H1 (cell line): ENCODE measurements at regions not wholly inside any gene's neighbourhood (a gene's known extent, or its start where the extent isn't known, plus 50 kb on each side); places are given as distances from the start of the nearest gene placed in this dataset.

Experiments
- CTCF ChIA-PET: fragments of 300-600 bp; sonication (Branson Sonifier 250); formaldehyde crosslinking; loops from one replicate; lab custom pipeline; 2021; ENCODE audit not compliant: partially characterized antibody; lab: Charles Lee
- POLR2A ChIA-PET: fragments of 300-600 bp; sonication (Branson Sonifier 250); formaldehyde crosslinking; loops from one replicate; lab custom pipeline; 2021; ENCODE audit warnings: inconsistent platforms; ENCODE audit not compliant: partially characterized antibody; lab: Charles Lee
- DNase-seq, 2 experiments: peaks; one replicate each; pipeline versions ENCODE4 v3.0.0 to v3.0.0-alpha.2; 2010 to 2022; ENCODE audit warnings: low spot score in 2 of 2, low read depth in 1 of 2, mixed read lengths in 1 of 2
- FAIRE-seq: peaks from 2 replicates; lab custom pipeline; 2011; peaks lifted over from hg19 to GRCh38; lab: Jason Lieb, UNC
- H2AFZ ChIP-seq: 2 replicates; pipeline ENCODE4 v1.8.1; 2012; ENCODE audit warnings: low read length, inconsistent platforms
- H2AK5ac ChIP-seq: 2 replicates; pipeline ENCODE4 v1.6.1; 2013; ENCODE audit warnings: low read depth, low read length
- H2BK120ac ChIP-seq: replicated peaks from 2 replicates; pipeline ENCODE3; 2013; ENCODE audit warnings: low read depth, low read length, inconsistent platforms
- H2BK12ac ChIP-seq: 2 replicates; pipeline ENCODE4 v1.6.1; 2013; ENCODE audit warnings: low read depth, low read length
- H2BK15ac ChIP-seq: 2 replicates; pipeline ENCODE4 v1.6.1; 2013; ENCODE audit warnings: low read length
- H2BK20ac ChIP-seq: 2 replicates; pipeline ENCODE4 v1.6.1; 2013; ENCODE audit warnings: low read length
- H2BK5ac ChIP-seq: 2 replicates; pipeline ENCODE4 v1.6.1; 2013; ENCODE audit warnings: low read depth, low read length
- H3K14ac ChIP-seq: 2 replicates; pipeline ENCODE4 v1.6.1; 2013; ENCODE audit warnings: inconsistent platforms; ENCODE audit not compliant: insufficient read length
- H3K18ac ChIP-seq: 2 replicates; pipeline ENCODE4 v1.6.1; 2013; ENCODE audit warnings: low read length; ENCODE audit errors: extremely low read depth
- H3K23ac ChIP-seq: 2 replicates; pipeline ENCODE4 v1.6.1; 2013; ENCODE audit warnings: inconsistent platforms; ENCODE audit not compliant: insufficient read length
- H3K23me2 ChIP-seq: 2 replicates; pipeline ENCODE4 v1.6.1; 2013; ENCODE audit warnings: low read depth, low read length
- H3K27ac ChIP-seq: 2 replicates; pipeline ENCODE4 v1.6.1; 2011; ENCODE audit warnings: low read depth, low read length, inconsistent platforms
- H3K27me3 ChIP-seq, 4 experiments: replicated peaks in 1 of 4; 1 replicate in 1 of 4; 2 replicates in 3 of 4; pipeline versions ENCODE4 v1.6.1 to v1.8.1; 2011 to 2013; ENCODE audit warnings: low read length in 3 of 4, mild to moderate bottlenecking in 3 of 4, inconsistent platforms in 2 of 4, mixed read lengths in 2 of 4, moderate library complexity in 1 of 4; ENCODE audit not compliant: control insufficient read depth in 3 of 4, insufficient read depth in 3 of 4; ENCODE audit errors: extremely low read depth in 1 of 4
- H3K36me3 ChIP-seq, 4 experiments: 2 replicates each; pipeline versions ENCODE4 v1.6.1 to v1.8.1; 2011 to 2013; ENCODE audit warnings: mild to moderate bottlenecking in 4 of 4, low read length in 3 of 4, moderate library complexity in 2 of 4, control low read depth in 1 of 4, inconsistent platforms in 1 of 4; ENCODE audit not compliant: insufficient read depth in 4 of 4, control insufficient read depth in 2 of 4
- H3K4ac ChIP-seq: replicated peaks from 2 replicates; pipeline ENCODE3; 2013; ENCODE audit warnings: low read length, low read depth, mixed read lengths, inconsistent platforms; ENCODE audit not compliant: insufficient read length
- H3K4me1 ChIP-seq, 4 experiments: replicated peaks in 1 of 4; 1 replicate in 1 of 4; 2 replicates in 3 of 4; pipeline versions ENCODE4 v1.6.1 to v1.8.1; 2011 to 2013; ENCODE audit warnings: low read length in 3 of 4, inconsistent platforms in 2 of 4, mixed read lengths in 1 of 4; ENCODE audit not compliant: insufficient read depth in 4 of 4, control insufficient read depth in 3 of 4
- H3K4me2 ChIP-seq, 2 experiments: 2 replicates each; pipeline versions ENCODE4 v1.6.1 to v1.8.1; 2011 to 2013; ENCODE audit warnings: low read depth in 2 of 2, low read length in 2 of 2, control low read depth in 1 of 2, inconsistent platforms in 1 of 2, mild to moderate bottlenecking in 1 of 2; ENCODE audit not compliant: insufficient read depth in 1 of 2
- H3K4me3 ChIP-seq, 4 experiments: fragments of 200-600, 300-600 bp in 1 of 4; sonication (generic), shearing (Covaris generic), sonication (Bioruptor Twin) in 1 of 4; 2 replicates each; pipeline versions ENCODE4 v1.5.1 to v1.8.1; 2011 to 2016; ENCODE audit warnings: low read length in 4 of 4, low read depth in 3 of 4, control low read depth in 2 of 4, inconsistent platforms in 2 of 4, mild to moderate bottlenecking in 2 of 4, mixed read lengths in 1 of 4, moderate library complexity in 1 of 4; ENCODE audit not compliant: insufficient read depth in 2 of 4; ENCODE audit errors: extremely low read depth in 1 of 4
- H3K56ac ChIP-seq: replicated peaks from 2 replicates; pipeline ENCODE3; 2013; ENCODE audit warnings: low read depth, mild to moderate bottlenecking, mixed read lengths, low read length, inconsistent platforms; ENCODE audit not compliant: insufficient read length
- H3K79me1 ChIP-seq: 2 replicates; pipeline ENCODE4 v1.6.1; 2013; ENCODE audit warnings: low read depth, low read length, control low read depth
- H3K79me2 ChIP-seq, 2 experiments: 2 replicates each; pipeline versions ENCODE4 v1.6.1 to v1.8.1; 2012 to 2013; ENCODE audit warnings: low read length in 2 of 2, mild to moderate bottlenecking in 2 of 2, inconsistent platforms in 1 of 2; ENCODE audit not compliant: insufficient read depth in 2 of 2, control insufficient read depth in 1 of 2
- H3K9ac ChIP-seq, 4 experiments: replicated peaks in 1 of 4; 1 replicate in 1 of 4; 2 replicates in 3 of 4; pipeline versions ENCODE4 v1.6.1 to v1.8.1; 2011 to 2013; ENCODE audit warnings: low read depth in 3 of 4, low read length in 3 of 4, control low read depth in 2 of 4, mild to moderate bottlenecking in 2 of 4, moderate library complexity in 2 of 4, inconsistent platforms in 1 of 4; ENCODE audit errors: extremely low read depth in 1 of 4
- H3K9me3 ChIP-seq, 2 experiments: 2 replicates each; pipeline versions ENCODE4 v1.6.1 to v1.8.1; 2012 to 2013; ENCODE audit warnings: mild to moderate bottlenecking in 2 of 2, moderate library complexity in 2 of 2, control low read depth in 1 of 2, inconsistent platforms in 1 of 2, low read depth in 1 of 2, low read length in 1 of 2, mixed read lengths in 1 of 2; ENCODE audit not compliant: insufficient read depth in 2 of 2
- H4K20me1 ChIP-seq, 2 experiments: replicated peaks in 1 of 2; 2 replicates each; pipeline versions ENCODE3 to v1.8.1; 2011 to 2013; ENCODE audit warnings: inconsistent platforms in 2 of 2, low read length in 2 of 2, mild to moderate bottlenecking in 1 of 2; ENCODE audit not compliant: insufficient read depth in 2 of 2, control insufficient read depth in 1 of 2
- H4K5ac ChIP-seq: 2 replicates; pipeline ENCODE4 v1.6.1; 2013; ENCODE audit warnings: low read length, low read depth, mixed read lengths, inconsistent platforms; ENCODE audit not compliant: insufficient read length
- H4K8ac ChIP-seq: 2 replicates; pipeline ENCODE4 v1.8.0; 2013; ENCODE audit warnings: mild to moderate bottlenecking, moderate library complexity, low read length, inconsistent platforms; ENCODE audit not compliant: insufficient read depth; ENCODE audit errors: extremely low read depth
- H4K91ac ChIP-seq: replicated peaks from 2 replicates; pipeline ENCODE3; 2013; ENCODE audit warnings: low read length, mixed read lengths, inconsistent platforms; ENCODE audit not compliant: insufficient read length
- ASH2L ChIP-seq: fragments of 200-600, 300-600 bp; sonication (generic); IDR thresholded peaks from one replicate; pipeline ENCODE4 v1.7.1; 2017; ENCODE audit warnings: low read length
- BRCA1 ChIP-seq: IDR thresholded peaks from 2 replicates; pipeline ENCODE4 v1.6.1; 2012; ENCODE audit warnings: low read depth, low read length, improper control_type of control experiment
- CBX8 ChIP-seq: fragments of 300-800, 300-1000 bp; sonication (generic); IDR thresholded peaks from 2 replicates; pipeline ENCODE4 v1.7.1; 2016; ENCODE audit warnings: low read depth, low read length, borderline replicate concordance
- CTBP2 ChIP-seq: IDR thresholded peaks from 2 replicates; pipeline ENCODE4 v1.7.0; 2011; ENCODE audit warnings: borderline replicate concordance, mild to moderate bottlenecking, moderate library complexity, mixed read lengths, low read length; ENCODE audit not compliant: insufficient read depth, insufficient read length
- GTF2F1 ChIP-seq: IDR thresholded peaks from 2 replicates; pipeline ENCODE4 v1.6.1; 2012; ENCODE audit warnings: low read depth, low read length, improper control_type of control experiment, borderline replicate concordance
- MAFK ChIP-seq: IDR thresholded peaks from 2 replicates; pipeline ENCODE4 v1.6.1; 2012; ENCODE audit warnings: low read depth, mild to moderate bottlenecking, improper control_type of control experiment, low read length
- NRF1 ChIP-seq: IDR thresholded peaks from 2 replicates; pipeline ENCODE4 v1.6.1; 2011; ENCODE audit warnings: mild to moderate bottlenecking, low read depth, low read length, improper control_type of control experiment
- RBBP5 ChIP-seq: IDR thresholded peaks from 2 replicates; pipeline ENCODE4 v1.7.1; 2012; ENCODE audit warnings: low read depth, mild to moderate bottlenecking, inconsistent platforms, low read length, moderate library complexity, borderline replicate concordance
- RNF2 ChIP-seq: fragments of 200-900, 300-1000 bp; sonication (generic); IDR thresholded peaks from 2 replicates; pipeline ENCODE4 v1.7.1; 2016; ENCODE audit warnings: borderline replicate concordance, low read depth, mild to moderate bottlenecking, antibody characterized with exemption, low read length; ENCODE audit not compliant: poor library complexity, severe bottlenecking; ENCODE audit errors: missing control alignments
- SIRT6 ChIP-seq: IDR thresholded peaks from one replicate; pipeline ENCODE4 v1.7.1; 2012; ENCODE audit warnings: low read length, inconsistent platforms
- ZNF274 ChIP-seq: IDR thresholded peaks from 2 replicates; pipeline ENCODE4 v1.7.0; 2012; ENCODE audit warnings: low read length, borderline replicate concordance; ENCODE audit errors: extremely low read depth
- WGBS, 2 experiments: shearing (Covaris generic) in 1 of 2; methylation state at CpG; one replicate each; pipeline versions ENCODE4 v1.1.6 to v1.1.7; 2013 to 2015; ENCODE audit warnings: low lambda C conversion rate in 2 of 2, mixed read lengths in 2 of 2, inconsistent platforms in 1 of 2, low coverage in 1 of 2, missing lambda C conversion rate in 1 of 2; ENCODE audit not compliant: insufficient replicate concordance in 2 of 2, insufficient coverage in 1 of 2, insufficient read length in 1 of 2; ENCODE audit errors: extremely low coverage in 1 of 2, missing lambda C conversion rate in 1 of 2; 5-methylcytosine and 5-hydroxymethylcytosine counted together

- no peak overlapping the region for H4K8ac ChIP-seq
- no peak for TF ChIP-seq ASH2L
- no peak for TF ChIP-seq GTF2F1
- TF ChIP-seq CTBP2 = no peak
- TF ChIP-seq RBBP5 = no peak
- no peak for TF ChIP-seq BRCA1
- no peak for TF ChIP-seq NRF1
- no peak for TF ChIP-seq CBX8
- TF ChIP-seq ZNF274 = no peak
- TF ChIP-seq SIRT6 = no peak
- no peak for TF ChIP-seq MAFK
- TF ChIP-seq RNF2 = no peak
- no peaks in the 10 kb centered on the region for H3K79me2 ChIP-seq
- H3K23me2 ChIP-seq = no peaks in the 10 kb centered on the region
- H4K5ac ChIP-seq = no peak overlapping the region
- H3K14ac ChIP-seq = no peak overlapping the region
- POLR2A ChIA-PET = no interaction called here
- H3K4me2 ChIP-seq = no peak overlapping the region
- H3K23ac ChIP-seq = no peak overlapping the region
- WGBS, 2 experiments = 91% methylated on average over 1 of the region's 1 CpG; no CpG with 5 or more reads in 1 of the 2 experiments
- no peak overlapping the region for H2AK5ac ChIP-seq
- H3K56ac ChIP-seq = no peak overlapping the region
- no peak overlapping the region for H3K18ac ChIP-seq
- no peaks in the 10 kb centered on the region for H3K36me3 ChIP-seq
- no peak overlapping the region for H2BK15ac ChIP-seq
- H3K27me3 ChIP-seq = no peaks in the 10 kb centered on the region
- H4K91ac ChIP-seq = no peak overlapping the region
- no peaks in the 10 kb centered on the region for H3K4me1 ChIP-seq
- no peak overlapping the region for H3K27ac ChIP-seq
- no peak overlapping the region for H2BK5ac ChIP-seq
- peaks cover 7 to 13% of the 10 kb centered on the region in 2 experiments for H3K9me3 ChIP-seq
- H2BK12ac ChIP-seq = no peak overlapping the region
- no peak overlapping the region for H2BK20ac ChIP-seq
- no peak for FAIRE-seq
- H3K4me3 ChIP-seq = no peak overlapping the region
- no peaks in the 10 kb centered on the region for H4K20me1 ChIP-seq
- H3K4ac ChIP-seq = no peak overlapping the region
- H2BK120ac ChIP-seq = no peak overlapping the region
- H3K9ac ChIP-seq = no peak overlapping the region
- H3K79me1 ChIP-seq = no peaks in the 10 kb centered on the region
- H2AFZ ChIP-seq = no peak overlapping the region
- DNase-seq = no peak
- CTCF ChIA-PET = no interaction called here
Measured at GRCh38 chr4:116427666-116428065, 657.7 kb downstream of the TRAM1L1 start.
